ENCODE measurements at regions not wholly inside any gene's neighbourhood (a gene's known extent, or its start where the extent isn't known, plus 50 kb on each side); places are given as distances from the start of the nearest gene placed in this dataset.

DNA sequence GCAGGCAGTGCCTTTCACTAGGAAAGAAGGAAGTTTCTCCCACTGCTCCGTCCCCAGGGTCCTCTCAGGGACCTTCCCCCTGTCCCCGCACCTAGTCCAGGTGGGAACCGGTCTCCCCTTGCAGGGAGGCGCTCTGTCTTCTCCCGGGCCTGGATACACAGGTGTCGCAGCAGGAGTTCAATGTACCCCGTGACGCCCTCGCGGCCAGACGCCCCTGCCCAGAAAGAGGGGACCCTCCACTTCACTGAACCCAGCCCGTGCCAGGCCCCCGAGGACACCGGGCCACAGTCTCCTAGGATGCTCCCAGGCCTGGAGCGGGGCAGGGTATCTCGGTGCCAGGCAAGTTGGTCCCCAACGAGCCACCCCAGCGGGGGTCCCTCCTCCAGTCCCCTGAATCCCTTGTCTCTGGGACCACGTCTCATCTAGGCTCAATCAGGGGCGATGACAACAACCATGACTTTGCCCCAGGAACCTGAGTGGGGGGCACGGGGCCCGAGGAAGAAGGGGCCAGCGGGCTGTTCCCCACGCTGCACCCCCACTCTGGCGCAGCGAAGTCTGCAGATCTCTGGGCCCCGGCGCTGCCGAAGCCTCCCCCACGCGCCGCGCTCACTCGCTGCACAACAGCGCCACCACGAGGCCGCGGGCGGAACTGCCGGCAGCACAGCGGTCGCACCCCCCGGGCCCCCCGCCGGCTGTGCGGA lies 103.0 kb downstream of the EDN3 start:
- DNase-seq (ENCODE audit: low read depth, low spot score): no peak

DNA sequence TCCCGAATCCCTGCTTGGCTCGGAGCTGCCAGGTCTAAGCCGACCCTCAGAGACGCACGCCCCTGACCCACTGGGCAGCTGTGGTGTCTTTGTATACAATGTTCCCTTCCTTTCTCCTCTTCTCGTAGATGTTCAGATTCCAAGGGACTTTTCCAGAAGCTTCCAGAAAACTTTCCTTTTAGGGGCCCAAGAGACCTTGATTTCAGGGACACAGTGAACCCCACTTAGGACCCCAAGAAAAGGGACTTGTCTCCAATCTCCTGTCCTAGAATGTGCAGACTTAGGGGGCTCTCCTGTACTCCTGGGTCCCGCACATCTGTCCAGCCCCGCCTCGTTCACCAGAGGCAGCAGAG lies 103.5 kb downstream of the EDN3 start:
- no peak for DNase-seq (ENCODE audit: low read depth, low spot score)

DNA sequence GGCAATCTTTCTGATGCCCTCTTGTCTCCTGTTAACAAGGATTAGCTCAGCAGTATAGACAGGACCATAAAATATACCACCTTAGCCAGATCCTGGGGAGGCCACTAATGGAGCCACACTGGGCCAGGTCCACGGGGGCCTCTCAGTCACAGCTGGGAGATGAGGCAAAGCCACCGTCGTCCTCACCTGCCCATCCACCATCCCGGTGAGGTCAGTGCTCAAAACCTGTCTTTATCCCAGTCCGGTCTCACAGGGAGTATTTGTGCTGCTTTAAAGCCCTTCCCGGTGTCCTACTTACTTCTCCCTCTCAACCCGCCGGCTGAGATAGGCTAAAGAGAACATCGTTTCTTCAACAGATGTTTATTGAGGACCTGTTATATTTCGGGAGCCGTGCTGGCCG lies 104.3 kb downstream of the EDN3 start:
- no peak for DNase-seq (ENCODE audit: low read depth, low spot score)

DNA sequence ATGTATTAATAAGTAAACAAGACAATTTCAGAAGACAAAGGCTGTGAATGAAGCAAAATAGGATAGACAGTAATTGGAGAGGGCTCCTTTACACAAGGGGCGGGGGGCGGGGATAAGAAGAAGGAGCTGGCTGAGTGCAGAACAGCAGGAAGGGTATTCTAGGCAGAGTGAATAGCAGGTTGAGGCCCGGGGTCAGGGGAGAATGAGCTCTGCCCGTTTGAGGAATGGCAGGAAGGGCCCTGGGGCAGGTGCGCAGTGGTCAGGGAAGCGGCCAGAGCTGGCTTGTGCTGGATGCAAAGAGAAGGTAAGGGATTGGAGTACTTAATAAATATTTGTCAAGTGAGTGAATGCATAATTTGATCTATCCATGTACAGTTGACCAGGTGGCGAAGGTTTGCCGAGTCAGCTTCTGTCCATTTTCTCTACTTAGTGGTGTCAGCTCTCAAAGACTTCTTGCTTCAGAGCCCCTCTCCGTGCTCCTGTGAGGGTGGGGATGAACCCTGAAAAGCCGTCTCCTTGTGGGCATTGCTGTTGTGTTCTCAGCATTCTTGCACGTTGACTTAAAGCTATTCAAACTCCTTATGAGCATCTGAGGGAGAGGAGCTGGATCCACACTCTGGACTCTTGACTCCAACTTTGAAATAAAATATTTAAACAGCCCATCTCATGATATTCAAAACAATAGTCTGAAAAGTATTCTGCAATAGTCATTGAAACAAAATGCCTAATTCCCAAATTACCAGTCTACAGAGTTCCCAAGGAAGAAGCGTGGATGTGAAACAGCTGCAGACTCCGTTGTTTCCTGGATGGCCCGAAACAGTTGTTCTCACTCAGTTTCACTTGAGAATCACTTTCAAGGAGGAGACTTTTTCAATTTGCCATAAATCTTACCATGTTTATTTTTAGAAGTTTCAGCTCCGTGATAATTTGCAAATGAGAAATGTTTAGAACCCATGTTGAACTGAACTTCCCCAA lies 105.1 kb downstream of the EDN3 start:
- DNase-seq (ENCODE audit: low read depth, low spot score): no peak

DNA sequence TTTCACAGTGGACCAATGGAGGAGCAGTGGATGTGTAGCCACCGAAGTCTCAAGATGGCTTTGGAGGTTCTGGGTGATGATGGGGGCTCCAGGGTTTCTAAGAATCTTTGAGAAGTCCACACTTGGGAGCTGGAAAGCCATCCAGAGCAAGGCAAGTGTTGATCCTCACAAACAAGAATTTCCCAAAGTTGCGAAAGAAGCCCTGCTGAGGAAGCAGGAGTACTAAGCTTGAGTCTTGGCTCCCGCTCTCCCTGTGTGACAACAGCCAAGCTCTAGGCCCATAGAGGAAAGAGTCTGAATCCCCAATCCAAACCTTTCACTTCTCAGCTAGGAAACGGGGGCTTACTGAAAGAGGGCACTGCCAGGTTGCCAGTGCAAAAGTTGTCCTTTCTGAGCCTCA lies 106.0 kb downstream of the EDN3 start:
- DNase-seq (ENCODE audit: low read depth, low spot score): no peak

DNA sequence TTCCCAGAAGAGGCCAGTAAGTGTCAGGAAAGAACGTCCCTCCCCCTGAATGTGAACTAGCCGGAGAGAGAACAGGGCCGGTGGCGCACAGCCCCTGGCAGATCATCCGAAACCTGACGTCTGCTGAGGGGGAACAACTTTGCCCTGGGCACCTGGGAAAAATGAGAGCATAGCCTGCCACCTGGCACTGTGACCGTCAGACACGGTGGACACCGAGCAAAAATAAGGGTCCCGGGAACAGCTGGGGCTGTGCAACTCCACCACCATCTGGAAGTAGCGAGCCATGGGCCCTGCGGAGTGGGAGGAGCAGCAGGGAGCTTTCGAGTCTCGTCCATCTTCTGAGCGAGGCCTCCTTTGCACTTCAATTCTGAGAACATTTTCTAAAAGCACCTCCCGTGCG lies 110.8 kb downstream of the EDN3 start:
- DNase-seq (ENCODE audit: low read depth, low spot score): no peak

DNA sequence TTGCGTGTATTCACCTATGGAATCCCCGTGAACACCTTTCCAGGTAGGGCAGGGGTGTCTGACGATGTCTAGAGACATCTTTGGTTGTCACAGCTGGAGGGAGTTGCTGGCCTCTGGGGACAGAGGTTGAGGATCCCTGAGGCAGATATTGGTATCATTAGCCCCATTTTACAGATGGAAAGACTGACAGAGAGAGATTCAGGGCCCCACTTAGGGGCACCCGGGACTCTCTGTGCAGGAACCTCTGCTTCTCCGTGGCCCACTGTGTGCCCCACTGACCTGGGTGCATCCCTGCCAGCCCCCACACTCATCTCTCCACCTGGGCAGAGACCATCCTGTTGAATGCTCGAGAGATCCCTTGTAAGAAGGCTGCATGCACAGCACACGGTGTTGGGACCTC lies 111.2 kb downstream of the EDN3 start:
- DNase-seq (ENCODE audit: low read depth, low spot score): no peak

DNA sequence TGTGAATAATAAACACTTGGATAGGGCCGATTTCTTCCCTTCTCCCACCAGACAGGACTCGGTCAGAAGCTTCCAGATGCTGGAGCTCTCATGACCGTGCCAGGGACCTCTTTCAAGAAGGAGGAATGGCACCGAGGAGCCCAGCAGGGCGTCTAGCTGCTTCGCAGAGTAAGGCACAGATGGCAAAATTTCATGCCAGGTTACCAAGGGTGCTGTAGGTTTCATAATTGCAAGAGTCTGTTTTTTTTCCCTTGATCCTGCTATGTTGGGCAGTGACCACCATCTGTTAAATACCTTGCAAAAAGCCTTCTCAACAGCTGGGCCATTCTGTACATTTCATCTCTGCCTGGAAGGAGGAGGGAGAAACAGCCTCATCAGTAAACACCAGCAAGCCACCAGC lies 111.8 kb downstream of the EDN3 start:
- DNase-seq (ENCODE audit: low read depth, low spot score): no peak

DNA sequence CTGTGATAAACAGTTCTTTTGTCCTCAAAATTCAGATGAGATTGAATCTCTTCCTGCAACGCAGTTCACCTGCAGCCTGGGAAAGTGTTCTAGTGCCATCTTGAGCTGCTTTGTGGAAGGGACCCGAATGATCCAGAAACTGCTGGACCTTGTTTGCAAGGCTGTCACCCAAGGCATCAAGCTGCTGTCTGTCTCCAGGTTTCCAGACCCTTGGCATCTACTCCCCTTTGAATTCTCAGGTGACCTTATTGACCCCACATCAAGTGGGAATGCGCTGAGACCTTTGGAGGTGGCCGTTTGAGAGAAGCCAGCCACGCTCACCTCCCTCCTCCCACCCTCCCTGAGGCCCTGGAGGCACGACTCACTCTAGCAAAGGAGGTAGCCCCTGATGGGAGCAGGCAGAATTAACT lies 112.5 kb downstream of the EDN3 start:
- no peak for DNase-seq (ENCODE audit: low read depth, low spot score)

DNA sequence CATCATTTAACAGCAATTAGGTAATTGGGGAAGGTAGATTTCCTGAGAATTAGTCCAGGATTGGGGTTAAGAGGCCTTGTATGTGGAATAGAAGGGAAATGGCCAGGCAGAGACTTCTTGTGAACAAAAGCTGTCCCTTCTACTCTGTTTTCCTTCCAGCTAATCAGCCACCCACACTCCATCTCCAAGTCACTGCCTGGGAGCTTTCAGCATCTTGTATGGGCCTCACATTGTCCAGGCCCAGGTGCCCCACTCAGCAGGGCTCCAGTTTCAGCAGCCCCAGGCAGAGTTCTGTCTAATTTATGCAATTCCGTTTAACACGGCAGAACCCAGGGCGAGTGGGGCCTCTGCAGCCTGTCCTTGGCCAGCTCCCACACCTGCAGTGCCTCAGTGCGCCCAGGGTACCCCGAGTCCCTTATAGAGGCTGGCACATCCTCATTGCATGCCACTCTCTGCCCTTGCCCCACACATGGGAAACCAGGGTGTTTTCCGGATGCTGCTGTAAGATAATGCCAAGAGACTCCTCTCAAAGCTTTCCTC lies 113.0 kb downstream of the EDN3 start:
- DNase-seq (ENCODE audit: low read depth, low spot score): no peak

DNA sequence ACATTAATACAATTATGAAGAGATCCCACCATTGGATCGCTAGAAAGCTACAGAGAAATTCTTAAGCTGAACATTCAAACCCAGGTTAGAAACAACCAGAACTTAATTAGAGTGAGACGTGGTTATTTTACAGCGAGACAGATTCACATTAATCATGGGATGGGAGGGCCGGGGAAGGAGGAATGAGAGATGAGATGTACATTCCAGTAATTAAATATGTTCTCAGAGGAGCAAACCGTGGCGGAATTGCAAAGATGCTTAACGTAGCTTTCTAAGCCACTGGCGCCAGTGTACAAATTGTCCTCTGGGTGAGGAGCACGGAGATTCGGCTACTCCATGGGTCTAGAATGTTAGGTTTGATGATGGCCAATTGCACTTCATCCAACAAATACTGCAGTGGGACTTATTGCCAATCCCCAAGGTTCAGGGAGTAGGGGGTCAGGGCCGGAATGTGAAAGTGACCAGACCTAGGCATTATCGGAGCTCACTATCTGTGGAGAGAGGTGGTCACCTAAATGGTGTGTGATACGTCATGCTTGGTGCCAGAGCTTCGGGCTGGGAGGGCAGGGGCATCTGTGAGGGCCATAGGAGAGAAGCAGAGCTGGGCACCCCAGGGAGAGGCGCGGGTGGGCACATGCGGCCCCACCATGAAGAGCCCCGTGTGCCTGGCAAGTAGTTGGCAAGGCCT lies 114.7 kb downstream of the EDN3 start:
- DNase-seq (ENCODE audit: low read depth, low spot score): no peak

DNA sequence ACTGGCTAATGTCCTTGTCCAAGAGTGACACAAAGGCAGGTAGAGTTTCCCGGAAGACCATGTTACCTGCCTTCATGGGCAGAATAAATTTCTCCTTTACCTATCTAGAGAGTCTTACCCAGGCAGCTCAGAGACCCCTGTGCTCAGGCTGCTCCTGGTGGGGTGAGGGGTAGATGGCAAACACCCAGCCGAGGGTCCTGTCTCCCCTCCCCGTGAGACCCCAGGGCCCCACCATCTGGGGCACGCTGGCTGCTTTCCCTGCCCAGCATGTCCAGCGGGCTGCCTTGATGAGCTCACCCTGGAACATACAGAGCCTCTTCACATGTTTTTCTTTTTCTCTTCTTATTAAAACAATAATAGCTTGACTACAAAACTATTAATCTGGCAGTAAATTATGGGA lies 116.5 kb downstream of the EDN3 start:
- DNase-seq (ENCODE audit: low read depth, low spot score): no peak

DNA sequence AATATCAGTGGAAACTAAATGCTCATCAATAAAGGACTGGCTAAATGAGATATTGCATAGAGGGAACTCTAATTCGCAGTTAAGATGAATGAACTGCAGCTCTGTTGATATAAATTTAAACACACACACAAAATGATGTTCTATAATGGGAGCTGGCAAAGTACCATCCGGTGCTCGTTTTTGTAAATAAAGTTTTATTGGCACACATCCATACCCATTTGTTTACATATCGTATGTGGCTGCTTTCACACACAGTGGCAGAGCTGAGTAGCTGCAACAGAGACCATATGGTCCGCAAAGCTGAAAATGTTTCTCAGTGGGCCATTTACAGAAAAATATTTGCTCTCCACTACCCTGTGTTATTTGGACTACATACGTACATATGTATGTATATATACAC lies 120.7 kb downstream of the EDN3 start:
- DNase-seq (ENCODE audit: low read depth, low spot score): no peak

DNA sequence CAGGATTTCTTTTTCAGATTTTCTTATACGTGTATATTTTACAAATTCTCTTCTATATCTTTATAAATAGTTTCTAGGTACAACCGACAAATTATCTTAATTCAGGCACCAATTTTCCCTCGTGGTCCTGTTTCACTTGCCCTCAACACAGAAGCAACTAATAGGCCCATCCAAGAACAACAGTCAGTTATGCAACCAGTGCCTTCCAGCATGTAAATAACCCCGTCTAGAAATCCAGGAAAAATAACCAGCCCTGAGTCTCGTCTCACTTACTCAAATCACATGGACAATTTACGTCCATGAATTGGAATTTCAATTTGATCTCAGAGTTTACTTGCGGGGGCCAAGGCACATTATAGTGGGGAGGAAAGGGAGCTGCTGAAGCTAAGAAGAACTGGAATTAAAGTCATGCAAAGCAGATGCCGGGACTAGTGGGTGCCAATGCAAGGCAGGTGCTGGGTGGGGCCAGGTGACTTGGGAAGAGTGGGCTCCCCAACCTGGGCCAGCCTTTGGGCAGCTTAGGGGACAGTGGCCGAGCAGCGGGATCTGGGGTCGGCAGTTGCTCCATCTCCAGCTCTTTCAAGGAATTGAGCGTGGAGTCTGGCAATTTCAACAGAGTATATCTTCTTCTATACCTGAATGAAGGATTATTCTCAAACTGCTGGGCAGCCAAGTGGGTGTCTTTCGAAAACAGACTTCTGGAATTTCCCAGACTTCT lies 121.7 kb downstream of the EDN3 start:
- no peak for DNase-seq (ENCODE audit: low read depth, low spot score)

DNA sequence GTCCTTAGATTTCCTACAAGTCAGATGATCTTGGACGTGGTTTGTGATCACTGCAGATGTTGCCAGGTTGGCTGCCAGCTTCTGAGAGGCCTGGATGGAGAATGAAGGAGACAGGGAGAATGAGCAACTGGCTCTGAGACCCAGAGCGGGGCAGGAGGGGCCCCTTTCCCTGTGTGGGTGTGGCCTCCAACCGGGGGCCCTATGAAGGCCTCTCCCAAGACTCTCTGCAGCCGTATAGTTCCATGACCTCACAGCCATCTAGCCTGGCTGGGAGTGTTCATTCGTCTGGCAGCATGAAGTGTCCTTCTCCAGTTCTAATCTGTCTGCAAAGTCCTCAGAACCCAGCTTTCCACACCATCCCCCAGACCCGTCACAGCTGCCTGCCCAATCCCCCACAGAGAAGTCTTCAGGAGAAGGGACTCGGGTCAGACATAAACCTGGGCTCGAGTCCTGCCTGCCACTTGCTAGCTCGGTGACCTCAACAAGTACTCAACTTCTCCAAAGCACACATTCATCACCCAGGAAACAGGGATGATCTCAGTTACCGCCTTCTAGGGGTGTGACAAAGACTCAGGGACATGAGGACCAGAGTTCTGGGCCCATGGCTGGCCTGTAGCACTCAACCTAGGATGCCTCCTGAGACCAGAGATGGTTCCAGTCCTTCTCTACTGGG lies 122.6 kb downstream of the EDN3 start:
- DNase-seq (ENCODE audit: low read depth, low spot score): no peak

DNA sequence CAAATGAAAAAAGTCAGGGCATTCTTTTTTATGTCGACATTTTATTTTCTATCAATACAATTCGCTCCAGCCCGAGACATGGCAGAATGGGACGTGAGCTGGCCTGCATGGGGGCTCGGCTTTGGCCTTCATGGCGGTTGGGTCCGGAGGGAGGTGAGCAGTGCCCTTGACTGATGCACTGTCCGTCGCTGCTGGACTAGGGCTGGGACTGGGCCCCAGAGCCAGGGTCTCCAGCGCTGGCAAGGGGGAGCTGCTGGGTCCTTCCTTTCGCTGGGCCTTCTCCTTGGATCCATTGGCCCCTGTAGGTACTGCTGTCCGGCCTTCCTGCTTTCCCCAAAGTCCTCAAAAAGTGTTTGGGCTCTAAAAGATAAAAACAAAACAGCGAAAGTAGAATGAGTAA lies 124.6 kb downstream of the EDN3 start:
- no peak for DNase-seq (ENCODE audit: low read depth, low spot score)

DNA sequence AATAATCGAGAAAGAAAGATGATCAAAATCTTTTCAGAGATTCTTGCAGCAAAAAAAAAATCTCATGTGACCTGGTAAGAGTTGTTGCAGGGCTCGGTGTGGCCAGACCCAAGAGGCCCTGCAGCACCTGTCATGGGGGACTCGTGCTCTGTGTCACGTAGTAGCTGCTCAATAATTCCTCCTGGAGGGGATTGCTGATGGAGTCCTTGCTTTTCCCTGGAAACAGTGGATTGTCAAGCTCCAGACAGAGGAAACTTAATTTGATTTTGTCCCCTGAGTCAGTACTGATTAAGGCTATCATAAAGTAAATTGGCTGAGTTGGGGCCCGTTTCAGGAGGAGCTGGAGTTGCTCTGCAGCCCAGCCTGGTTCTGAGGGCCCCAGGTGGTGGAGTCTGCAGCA lies 125.2 kb downstream of the EDN3 start:
- DNase-seq (ENCODE audit: low read depth, low spot score): no peak

DNA sequence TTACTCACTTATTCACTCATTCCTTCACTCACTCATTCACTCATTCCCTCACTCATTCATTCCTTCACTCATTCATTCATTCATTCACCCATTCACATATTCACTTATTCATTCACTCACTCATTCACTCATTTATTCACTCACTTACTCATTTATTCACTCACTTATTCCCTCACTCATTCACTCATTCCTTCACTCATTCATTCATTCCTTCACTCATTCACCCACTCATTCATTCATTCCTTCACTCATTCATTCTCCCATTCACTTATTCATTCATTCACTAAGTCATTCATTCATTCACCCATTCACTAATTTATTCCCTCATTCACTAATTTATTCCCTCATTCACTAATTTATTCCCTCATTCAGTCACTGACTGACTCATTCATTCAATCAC lies 127.6 kb downstream of the EDN3 start:
- DNase-seq (ENCODE audit: low read depth, low spot score): no peak

DNA sequence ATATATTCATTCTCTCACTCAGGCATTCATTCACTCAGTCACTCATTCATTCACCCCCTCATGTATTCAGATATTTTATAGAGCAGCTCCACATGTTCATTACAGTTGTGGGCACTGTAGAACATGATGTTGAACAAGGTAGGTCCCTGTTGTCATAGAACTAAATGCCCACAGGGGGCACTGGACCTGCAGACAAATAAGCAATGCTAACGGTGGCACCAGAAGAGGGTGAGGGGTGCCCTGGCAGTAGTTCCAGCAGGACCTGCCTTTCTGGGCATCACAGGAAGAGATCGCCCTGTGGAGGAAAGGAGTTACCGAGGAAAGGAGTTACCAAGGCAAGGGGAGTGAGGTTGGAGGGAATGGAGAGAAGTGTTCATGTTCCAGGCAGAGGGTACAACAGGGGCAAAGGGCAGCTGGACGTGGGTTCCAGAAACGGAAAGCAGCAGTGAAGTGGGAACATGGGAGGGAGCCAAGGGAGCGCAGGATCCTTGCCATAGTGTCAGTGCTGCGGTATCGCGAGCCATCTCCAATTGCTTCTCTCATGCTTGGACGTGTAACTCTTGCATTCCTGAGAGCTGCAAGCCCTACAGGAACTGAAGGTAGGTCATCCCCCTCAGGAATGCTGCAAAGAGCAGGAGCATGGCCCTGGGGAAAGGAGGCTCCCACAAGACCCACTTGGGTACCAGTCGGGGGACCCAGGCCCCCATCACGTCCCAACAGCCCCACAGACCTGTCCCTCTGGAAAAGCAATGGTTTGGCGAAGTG lies 128.2 kb downstream of the EDN3 start:
- no peak for DNase-seq (ENCODE audit: low read depth, low spot score)

DNA sequence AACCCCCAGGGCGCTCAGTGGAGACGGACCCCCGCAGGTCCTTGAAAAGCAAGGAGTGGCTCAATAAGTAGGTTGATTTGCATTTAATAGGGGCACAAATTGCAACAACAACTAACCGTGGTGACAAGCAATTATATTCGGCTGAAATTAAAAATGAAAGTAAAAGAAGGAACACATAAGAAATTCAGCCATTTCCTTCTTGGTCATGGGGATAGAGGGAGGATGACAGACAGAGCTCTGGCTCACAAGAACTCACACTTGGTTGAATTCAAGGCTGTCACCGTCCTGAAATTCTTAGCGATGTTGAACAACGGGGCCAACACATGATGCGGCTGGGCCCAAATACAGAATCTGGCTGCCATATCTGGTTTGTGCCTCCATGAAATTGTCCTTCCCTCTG lies 129.0 kb downstream of the EDN3 start:
- no peak for DNase-seq (ENCODE audit: low read depth, low spot score)

Measured in iPS DF 19.7 (cell line).